ENCODE measurements at regions not wholly inside any gene's neighbourhood (a gene's known extent, or its start where the extent isn't known, plus 50 kb on each side); places are given as distances from the start of the nearest gene placed in this dataset.

GRCh38 chr6:137705160-137706082 is 161.6 kb upstream of the TNFAIP3 start:
- H3K9ac ChIP-seq (ENCODE audit: low read length), result peak overlapping the region; percentile 39; the same call in 1 of the 2 replicates
- peaks cover 47% of the 10 kb centered on the region for H3K4me1 ChIP-seq (ENCODE audit: low read length)
- peak overlapping the region; percentile 51 for H2AFZ ChIP-seq (ENCODE audit: low read length)
- H3K27ac ChIP-seq (ENCODE audit: low read length), result peak overlapping the region; percentile 75; the same call in 1 of the 2 replicates
- H3K36me3 ChIP-seq (replicated peaks; ENCODE audit: insufficient read depth, low read length), result no peaks in the 10 kb centered on the region
- H3K9me2 ChIP-seq (replicated peaks; ENCODE audit: insufficient read depth, low read length), result no peaks in the 10 kb centered on the region
- peaks cover 8% of the 10 kb centered on the region for H3K79me2 ChIP-seq (ENCODE audit: low read length)
- DNase-seq, result peak; percentile 69
- no peaks in the 10 kb centered on the region for H4K20me1 ChIP-seq (ENCODE audit: insufficient read depth, low read length)
- H3K4me2 ChIP-seq (ENCODE audit: low read depth, low read length), result peak overlapping the region; percentile 57; the same call in 1 of the 2 replicates
- H3K4me3 ChIP-seq (ENCODE audit: low read length), result peak overlapping the region; percentile 28; the same call in 1 of the 2 replicates
- H3K27me3 ChIP-seq (replicated peaks; ENCODE audit: insufficient read depth, low read length), result no peaks in the 10 kb centered on the region
- TF ChIP-seq EZH2phosphoT487 (IDR thresholded peaks at IDR 0.05; ENCODE audit: low read length) (no peak), EZH2 (optimal IDR thresholded peaks at IDR 0.05; ENCODE audit: low read depth, low read length) (no peak), CTCF (IDR thresholded peaks at IDR 0.05; ENCODE audit: low read length) (peak; percentile 91)
- H3K9me3 ChIP-seq (replicated peaks; ENCODE audit: insufficient read depth, low read length), result no peaks in the 10 kb centered on the region
- H3F3A ChIP-seq (ENCODE audit: insufficient read depth, low read length), result peaks cover 18% of the 10 kb centered on the region

GRCh38 chr6:137706083-137706750 is 160.8 kb upstream of the TNFAIP3 start:
- H3K79me2 ChIP-seq (ENCODE audit: low read length), result peaks cover 8% of the 10 kb centered on the region
- DNase-seq, result peak; percentile 38
- peak overlapping the region; percentile 28; the same call in 1 of the 2 replicates for H3K4me3 ChIP-seq (ENCODE audit: low read length)
- no peaks in the 10 kb centered on the region for H4K20me1 ChIP-seq (ENCODE audit: insufficient read depth, low read length)
- no peaks in the 10 kb centered on the region for H3K27me3 ChIP-seq (replicated peaks; ENCODE audit: insufficient read depth, low read length)
- no peaks in the 10 kb centered on the region for H3K9me2 ChIP-seq (replicated peaks; ENCODE audit: insufficient read depth, low read length)
- peak overlapping the region; percentile 57 for H3K4me2 ChIP-seq (ENCODE audit: low read depth, low read length)
- H2AFZ ChIP-seq (ENCODE audit: low read length), result peak overlapping the region; percentile 51
- H3K9me3 ChIP-seq (replicated peaks; ENCODE audit: insufficient read depth, low read length), result no peaks in the 10 kb centered on the region
- peaks cover 18% of the 10 kb centered on the region for H3F3A ChIP-seq (ENCODE audit: insufficient read depth, low read length)
- H3K9ac ChIP-seq (ENCODE audit: low read length), result peak overlapping the region; percentile 8; the same call in 1 of the 2 replicates
- no peak for TF ChIP-seq EZH2phosphoT487 (IDR thresholded peaks at IDR 0.05; ENCODE audit: low read length)
- TF ChIP-seq CTCF (IDR thresholded peaks at IDR 0.05; ENCODE audit: low read length), result no peak
- TF ChIP-seq EZH2 (optimal IDR thresholded peaks at IDR 0.05; ENCODE audit: low read depth, low read length), result no peak
- H3K4me1 ChIP-seq (ENCODE audit: low read length), result peaks cover 47% of the 10 kb centered on the region
- peak overlapping the region; percentile 75; the same call in 1 of the 2 replicates for H3K27ac ChIP-seq (ENCODE audit: low read length)
- no peaks in the 10 kb centered on the region for H3K36me3 ChIP-seq (replicated peaks; ENCODE audit: insufficient read depth, low read length)

DNA sequence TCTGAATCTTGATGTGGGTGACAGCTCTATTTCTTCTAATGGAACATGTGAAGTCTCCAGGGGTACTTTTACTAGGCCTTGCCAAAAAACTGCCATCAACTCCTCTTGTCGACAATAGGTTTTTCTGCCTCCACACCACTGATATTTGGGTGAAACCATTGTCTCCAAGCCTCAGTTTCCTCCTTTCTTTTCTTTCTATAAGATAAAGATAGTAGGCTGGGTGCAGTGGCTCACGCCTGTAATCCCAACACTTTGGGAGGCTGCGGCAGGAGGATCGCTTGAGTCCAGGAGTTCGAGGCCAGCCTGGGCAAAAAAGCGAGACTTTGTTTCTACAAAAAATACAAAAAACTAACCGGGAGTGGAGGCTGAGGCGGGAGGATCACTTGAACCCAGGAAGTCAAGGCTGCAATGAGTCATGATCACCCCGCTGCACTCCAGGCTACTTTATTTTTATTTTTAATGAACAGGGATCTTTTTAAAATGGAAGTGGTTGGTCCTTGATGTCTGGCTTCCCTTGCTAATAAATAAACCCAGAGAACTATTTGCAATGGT is 159.9 kb upstream of the TNFAIP3 start:
- Histone ChIP-seq H3K9me3 (replicated peaks; ENCODE audit: insufficient read depth, low read length) (no peaks in the 10 kb centered on the region), H3K4me2 (ENCODE audit: low read depth, low read length) (peak overlapping the region; percentile 57), H3K9me2 (replicated peaks; ENCODE audit: insufficient read depth, low read length) (no peaks in the 10 kb centered on the region), H3K4me1 (ENCODE audit: low read length) (peaks cover 54% of the 10 kb centered on the region), H3K79me2 (ENCODE audit: low read length) (peaks cover 8% of the 10 kb centered on the region), H3K27me3 (replicated peaks; ENCODE audit: insufficient read depth, low read length) (no peaks in the 10 kb centered on the region), H4K20me1 (ENCODE audit: insufficient read depth, low read length) (no peaks in the 10 kb centered on the region), H3F3A (ENCODE audit: insufficient read depth, low read length) (peaks cover 18% of the 10 kb centered on the region), H3K27ac (ENCODE audit: low read length) (peak overlapping the region; percentile 75; the same call in 1 of the 2 replicates), H2AFZ (ENCODE audit: low read length) (peak overlapping the region; percentile 51; the same call in 1 of the 2 replicates), H3K36me3 (replicated peaks; ENCODE audit: insufficient read depth, low read length) (no peaks in the 10 kb centered on the region), H3K9ac (ENCODE audit: low read length) (peak overlapping the region; percentile 40; the same call in 1 of the 2 replicates), H3K4me3 (ENCODE audit: low read length) (peak overlapping the region; percentile 29; the same call in 1 of the 2 replicates)
- DNase-seq, result no peak
- TF ChIP-seq EZH2 (optimal IDR thresholded peaks at IDR 0.05; ENCODE audit: low read depth, low read length) (no peak), EZH2phosphoT487 (IDR thresholded peaks at IDR 0.05; ENCODE audit: low read length) (no peak), CTCF (IDR thresholded peaks at IDR 0.05; ENCODE audit: low read length) (no peak)
